A673 (cell line): ENCODE measurements at regions not wholly inside any gene's neighbourhood (a gene's known extent, or its start where the extent isn't known, plus 50 kb on each side); places are given as distances from the start of the nearest gene placed in this dataset.

ENCODE experiments used
- BruUV-seq: library from RNA; stranded (reverse); fragments of 400-500 nt; replicated peaks from 2 replicates; lab custom pipeline; 2021; lab: Mats Ljungman, UMichigan
- CTCF ChIA-PET: fragments of 300-600 bp; sonication (Branson Sonifier 250); formaldehyde crosslinking; loops from one replicate; lab custom pipeline; 2022; ENCODE audit warnings: antibody characterized with exemption; lab: Charles Lee
- POLR2A ChIA-PET: fragments of 300-600 bp; sonication (Branson Sonifier 250); formaldehyde crosslinking; loops from one replicate; lab custom pipeline; 2022; ENCODE audit warnings: antibody characterized with exemption; ENCODE audit not compliant: low non-redundant PET; lab: Charles Lee
- DNase-seq: peaks from one replicate; pipeline ENCODE4 v3.0.0-alpha.2; 2015; ENCODE audit warnings: low spot score
- H3K27ac ChIP-seq: fragments of 200-600 bp; sonication (generic); 2 replicates; pipeline ENCODE4 v1.5.1; 2016; ENCODE audit warnings: mixed run types, low read depth, mild to moderate bottlenecking, mixed read lengths, antibody characterized with exemption, low read length; ENCODE audit not compliant: poor library complexity, severe bottlenecking
- H3K27me3 ChIP-seq: fragments of 200-600 bp; sonication (generic); replicated peaks from 2 replicates; pipeline ENCODE4 v1.6.1; 2017; ENCODE audit warnings: mixed run types, low read depth, mild to moderate bottlenecking, mixed read lengths, antibody characterized with exemption, low read length; ENCODE audit not compliant: insufficient read depth, poor library complexity
- H3K36me3 ChIP-seq: fragments of 200-600 bp; sonication (generic); 2 replicates; pipeline ENCODE4 v1.6.1; 2016; ENCODE audit warnings: mixed run types, mild to moderate bottlenecking, mixed read lengths, antibody characterized with exemption, low read length; ENCODE audit not compliant: insufficient read depth, poor library complexity, severe bottlenecking
- H3K4me1 ChIP-seq: fragments of 200-600 bp; sonication (generic); 2 replicates; pipeline ENCODE4 v1.6.1; 2017; ENCODE audit warnings: mixed run types, mild to moderate bottlenecking, mixed read lengths, antibody characterized with exemption, low read length; ENCODE audit not compliant: insufficient read depth, poor library complexity, severe bottlenecking
- H3K4me3 ChIP-seq: fragments of 200-600 bp; sonication (generic); 2 replicates; pipeline ENCODE4 v1.5.1; 2016; ENCODE audit warnings: low read depth, mixed run types, mild to moderate bottlenecking, mixed read lengths, low read length; ENCODE audit not compliant: poor library complexity, severe bottlenecking
- H3K9me3 ChIP-seq: fragments of 200-600 bp; sonication (generic); 2 replicates; pipeline ENCODE4 v1.6.1; 2016; ENCODE audit warnings: mixed run types, low read depth, mild to moderate bottlenecking, mixed read lengths, antibody characterized with exemption, low read length; ENCODE audit not compliant: poor library complexity, severe bottlenecking
- EZH2 ChIP-seq: fragments of 200-600 bp; sonication (generic); IDR thresholded peaks from 2 replicates; pipeline ENCODE4 v1.6.1; 2017; ENCODE audit warnings: borderline replicate concordance, low read depth, mild to moderate bottlenecking, mixed read lengths, antibody characterized with exemption, low read length; ENCODE audit not compliant: poor library complexity, severe bottlenecking
- intact Hi-C: fragments of 100-400 bp; cut with micrococcal nuclease; formaldehyde crosslinking; loops from one replicate; pipeline ENCODE4 v1.10.0; 2022; ENCODE audit not compliant: unreplicated experiment
- TF ChIP-seq, protein P1 (sequence below): fragments of 300-800, 200-600 bp; sonication (generic); conservative IDR thresholded peaks from 2 replicates; pipeline ENCODE4 v1.5.1; 2017; ENCODE audit warnings: low read depth, mild to moderate bottlenecking, antibody characterized with exemption, low read length, moderate library complexity, mixed read lengths

DNA sequence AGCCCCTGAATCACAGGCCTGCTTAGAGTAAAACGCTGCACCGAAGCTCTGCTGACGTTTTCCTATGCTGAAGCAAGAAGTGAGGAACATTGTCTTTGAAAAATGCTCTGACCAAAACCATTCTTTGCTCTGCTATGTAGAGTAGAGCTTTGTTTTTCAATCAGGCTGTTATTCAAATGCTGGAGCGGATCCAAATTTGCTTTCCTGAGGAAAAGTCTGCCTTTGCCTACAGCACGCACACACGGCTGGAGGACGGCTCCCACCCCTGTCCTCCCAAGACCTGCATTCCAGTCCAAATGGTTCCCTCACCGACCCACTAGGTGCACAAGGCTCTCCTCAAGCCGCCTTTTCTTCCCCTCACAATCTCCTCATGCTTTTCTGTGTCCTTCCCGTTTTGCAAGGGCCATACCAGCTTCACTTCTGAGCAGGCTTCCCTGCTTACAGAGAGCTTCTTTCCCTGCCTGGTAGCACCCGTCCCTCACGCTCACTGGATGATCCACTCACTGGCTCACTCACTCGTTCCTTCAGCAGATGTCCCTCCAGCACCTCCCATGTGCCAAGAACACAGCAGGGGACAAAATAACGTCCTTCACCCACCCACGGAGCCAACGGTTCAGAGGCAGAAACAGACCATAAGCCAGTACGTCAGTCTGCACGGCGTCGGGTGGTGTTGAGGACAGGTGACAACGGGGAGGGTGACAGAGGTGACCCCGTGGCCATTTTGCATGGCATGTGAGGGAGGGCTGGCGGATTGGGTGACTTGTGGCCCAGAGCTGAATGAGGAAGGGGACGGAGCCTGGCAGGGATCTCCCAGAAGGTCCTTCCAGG, 137.9 kb upstream of the NEDD9 start:
- no peaks in the 10 kb centered on the region for H3K36me3 ChIP-seq
- no peak for TF ChIP-seq EZH2
- TF ChIP-seq, protein P1, sequence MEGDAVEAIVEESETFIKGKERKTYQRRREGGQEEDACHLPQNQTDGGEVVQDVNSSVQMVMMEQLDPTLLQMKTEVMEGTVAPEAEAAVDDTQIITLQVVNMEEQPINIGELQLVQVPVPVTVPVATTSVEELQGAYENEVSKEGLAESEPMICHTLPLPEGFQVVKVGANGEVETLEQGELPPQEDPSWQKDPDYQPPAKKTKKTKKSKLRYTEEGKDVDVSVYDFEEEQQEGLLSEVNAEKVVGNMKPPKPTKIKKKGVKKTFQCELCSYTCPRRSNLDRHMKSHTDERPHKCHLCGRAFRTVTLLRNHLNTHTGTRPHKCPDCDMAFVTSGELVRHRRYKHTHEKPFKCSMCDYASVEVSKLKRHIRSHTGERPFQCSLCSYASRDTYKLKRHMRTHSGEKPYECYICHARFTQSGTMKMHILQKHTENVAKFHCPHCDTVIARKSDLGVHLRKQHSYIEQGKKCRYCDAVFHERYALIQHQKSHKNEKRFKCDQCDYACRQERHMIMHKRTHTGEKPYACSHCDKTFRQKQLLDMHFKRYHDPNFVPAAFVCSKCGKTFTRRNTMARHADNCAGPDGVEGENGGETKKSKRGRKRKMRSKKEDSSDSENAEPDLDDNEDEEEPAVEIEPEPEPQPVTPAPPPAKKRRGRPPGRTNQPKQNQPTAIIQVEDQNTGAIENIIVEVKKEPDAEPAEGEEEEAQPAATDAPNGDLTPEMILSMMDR: no peak
- H3K27ac ChIP-seq: no peak overlapping the region
- H3K27me3 ChIP-seq: no peaks in the 10 kb centered on the region
- BruUV-seq: no TSS peak
- H3K9me3 ChIP-seq: no peaks in the 10 kb centered on the region
- intact Hi-C loops: loop anchor here (5.0 kb wide), 1 partner anchor 122 kb away; no protein-coding TSS in a partner anchor
- DNase-seq: no peak
- no peak overlapping the region for H3K4me3 ChIP-seq
- ChIA-PET CTCF (interaction anchor here (0.6 kb wide), 1 partner anchor 417 kb away, joined by 4 read pairs; no protein-coding TSS in a partner anchor), POLR2A (no interaction called here)
- peaks cover 10% of the 10 kb centered on the region for H3K4me1 ChIP-seq

DNA sequence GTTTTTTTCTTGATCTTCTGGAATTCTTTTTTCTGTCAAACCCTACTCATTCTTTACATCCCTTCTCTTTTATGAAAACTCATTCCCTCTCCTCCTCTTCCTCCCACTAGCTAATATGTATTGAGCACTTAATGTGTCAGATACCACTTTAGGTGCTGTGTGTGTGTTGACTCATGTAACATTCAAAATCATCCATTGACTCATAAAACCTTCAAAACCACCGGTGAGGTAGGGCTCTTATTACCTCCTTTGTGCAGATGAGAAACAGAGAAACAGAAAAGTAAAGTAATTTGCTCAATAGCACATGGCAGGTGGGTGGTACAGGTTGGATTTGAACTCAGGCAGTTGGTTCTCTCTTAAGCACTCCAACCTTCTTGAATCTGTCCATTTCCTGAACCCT, 136.3 kb upstream of the NEDD9 start:
- BruUV-seq: no TSS peak
- Histone ChIP-seq H3K36me3 (no peaks in the 10 kb centered on the region), H3K9me3 (no peaks in the 10 kb centered on the region), H3K27me3 (no peaks in the 10 kb centered on the region), H3K4me1 (peaks cover 10% of the 10 kb centered on the region), H3K4me3 (no peak overlapping the region), H3K27ac (no peak overlapping the region)
- intact Hi-C loops: no loop called here
- TF ChIP-seq, protein P1: no peak
- no peak for TF ChIP-seq EZH2
- CTCF ChIA-PET: no interaction called here
- POLR2A ChIA-PET: no interaction called here
- DNase-seq: no peak

DNA sequence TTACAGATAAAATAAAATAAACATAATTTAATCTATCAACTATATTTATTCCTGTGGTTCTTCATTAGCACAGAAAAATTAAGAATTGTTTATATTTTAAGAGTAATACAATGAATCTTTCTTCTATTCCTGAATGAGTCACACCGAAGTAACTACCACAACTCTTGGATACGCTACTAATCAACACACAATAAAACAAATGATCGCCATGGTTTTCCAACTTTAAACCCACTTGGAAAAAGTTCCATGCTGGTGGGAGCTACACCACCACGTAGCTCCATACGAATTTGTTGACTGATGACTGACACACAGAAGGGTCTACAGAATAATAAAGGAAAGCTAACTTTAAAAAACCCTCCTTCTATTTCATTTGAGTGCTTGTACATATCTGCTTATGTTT, 135.8 kb upstream of the NEDD9 start:
- intact Hi-C loops: no loop called here
- no peak overlapping the region for H3K27ac ChIP-seq
- no peaks in the 10 kb centered on the region for H3K9me3 ChIP-seq
- POLR2A ChIA-PET: no interaction called here
- no peak for DNase-seq
- no peaks in the 10 kb centered on the region for H3K27me3 ChIP-seq
- no peak for TF ChIP-seq EZH2
- TF ChIP-seq, protein P1: no peak
- BruUV-seq: no TSS peak
- no peaks in the 10 kb centered on the region for H3K36me3 ChIP-seq
- CTCF ChIA-PET: no interaction called here
- no peak overlapping the region for H3K4me3 ChIP-seq
- H3K4me1 ChIP-seq: peaks cover 10% of the 10 kb centered on the region
